ENCODE measurements at regions not wholly inside any gene's neighbourhood (a gene's known extent, or its start where the extent isn't known, plus 50 kb on each side); places are given as distances from the start of the nearest gene placed in this dataset.

- intact Hi-C loops (cut with DNase I): no loop called here
- no peaks in the 10 kb centered on the region for H3K4me1 ChIP-seq (replicated peaks)
- H3K27ac ChIP-seq: no peak overlapping the region
- TF ChIP-seq POLR2A (IDR thresholded peaks at IDR 0.05) (no peak), POLR2AphosphoS5 (IDR thresholded peaks at IDR 0.05) (no peak)
- TF ChIP-seq, protein P1, sequence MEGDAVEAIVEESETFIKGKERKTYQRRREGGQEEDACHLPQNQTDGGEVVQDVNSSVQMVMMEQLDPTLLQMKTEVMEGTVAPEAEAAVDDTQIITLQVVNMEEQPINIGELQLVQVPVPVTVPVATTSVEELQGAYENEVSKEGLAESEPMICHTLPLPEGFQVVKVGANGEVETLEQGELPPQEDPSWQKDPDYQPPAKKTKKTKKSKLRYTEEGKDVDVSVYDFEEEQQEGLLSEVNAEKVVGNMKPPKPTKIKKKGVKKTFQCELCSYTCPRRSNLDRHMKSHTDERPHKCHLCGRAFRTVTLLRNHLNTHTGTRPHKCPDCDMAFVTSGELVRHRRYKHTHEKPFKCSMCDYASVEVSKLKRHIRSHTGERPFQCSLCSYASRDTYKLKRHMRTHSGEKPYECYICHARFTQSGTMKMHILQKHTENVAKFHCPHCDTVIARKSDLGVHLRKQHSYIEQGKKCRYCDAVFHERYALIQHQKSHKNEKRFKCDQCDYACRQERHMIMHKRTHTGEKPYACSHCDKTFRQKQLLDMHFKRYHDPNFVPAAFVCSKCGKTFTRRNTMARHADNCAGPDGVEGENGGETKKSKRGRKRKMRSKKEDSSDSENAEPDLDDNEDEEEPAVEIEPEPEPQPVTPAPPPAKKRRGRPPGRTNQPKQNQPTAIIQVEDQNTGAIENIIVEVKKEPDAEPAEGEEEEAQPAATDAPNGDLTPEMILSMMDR (IDR thresholded peaks at IDR 0.05): no peak
- WGBS: 97% methylated on average over 5 of the region's 5 CpGs
- H3K9me3 ChIP-seq: no peaks in the 10 kb centered on the region
- no peak overlapping the region for H3K4me3 ChIP-seq
- DNase-seq (ENCODE audit: low spot score): no peak
- no peaks in the 10 kb centered on the region for H3K27me3 ChIP-seq (replicated peaks; ENCODE audit: insufficient read depth)
- H3K36me3 ChIP-seq: no peaks in the 10 kb centered on the region
Observed at GRCh38 chr12:60468546-60468945, 872.7 kb downstream of the SLC16A7 start.

GRCh38 chr12:60475825-60476224 is 880.0 kb downstream of the SLC16A7 start:
- no peak for TF ChIP-seq POLR2A (IDR thresholded peaks at IDR 0.05)
- no peak for TF ChIP-seq POLR2AphosphoS5 (IDR thresholded peaks at IDR 0.05)
- TF ChIP-seq, protein P1 (IDR thresholded peaks at IDR 0.05): no peak
- H3K4me3 ChIP-seq: no peak overlapping the region
- DNase-seq (ENCODE audit: low spot score): no peak
- 71% methylated on average over 3 of the region's 3 CpGs for WGBS
- no peaks in the 10 kb centered on the region for H3K9me3 ChIP-seq
- no peaks in the 10 kb centered on the region for H3K27me3 ChIP-seq (replicated peaks; ENCODE audit: insufficient read depth)
- no peaks in the 10 kb centered on the region for H3K4me1 ChIP-seq (replicated peaks)
- intact Hi-C loops (cut with DNase I): no loop called here
- H3K36me3 ChIP-seq: no peaks in the 10 kb centered on the region
- H3K27ac ChIP-seq: no peak overlapping the region

- TF ChIP-seq POLR2A (IDR thresholded peaks at IDR 0.05) (no peak), POLR2AphosphoS5 (IDR thresholded peaks at IDR 0.05) (no peak)
- TF ChIP-seq, protein P1 (IDR thresholded peaks at IDR 0.05): no peak
- H3K9me3 ChIP-seq: no peaks in the 10 kb centered on the region
- intact Hi-C loops (cut with DNase I): no loop called here
- H3K27ac ChIP-seq: no peak overlapping the region
- 32% methylated on average over 1 of the region's 1 CpG for WGBS
- no peaks in the 10 kb centered on the region for H3K27me3 ChIP-seq (replicated peaks; ENCODE audit: insufficient read depth)
- H3K4me3 ChIP-seq: no peak overlapping the region
- H3K4me1 ChIP-seq (replicated peaks): no peaks in the 10 kb centered on the region
- no peaks in the 10 kb centered on the region for H3K36me3 ChIP-seq
- no peak for DNase-seq (ENCODE audit: low spot score)
Observed at GRCh38 chr12:60487284-60487683, 891.5 kb downstream of the SLC16A7 start.

GRCh38 chr12:60489071-60489470 is 893.2 kb downstream of the SLC16A7 start:
- H3K9me3 ChIP-seq: no peaks in the 10 kb centered on the region
- H3K4me3 ChIP-seq: no peak overlapping the region
- H3K27me3 ChIP-seq (replicated peaks; ENCODE audit: insufficient read depth): no peaks in the 10 kb centered on the region
- TF ChIP-seq POLR2AphosphoS5 (IDR thresholded peaks at IDR 0.05) (no peak), POLR2A (IDR thresholded peaks at IDR 0.05) (no peak)
- TF ChIP-seq, protein P1 (IDR thresholded peaks at IDR 0.05): no peak
- intact Hi-C loops (cut with DNase I): no loop called here
- H3K36me3 ChIP-seq: no peaks in the 10 kb centered on the region
- no peaks in the 10 kb centered on the region for H3K4me1 ChIP-seq (replicated peaks)
- H3K27ac ChIP-seq: no peak overlapping the region
- no peak for DNase-seq (ENCODE audit: low spot score)

GRCh38 chr12:60494244-60494643 is 898.4 kb downstream of the SLC16A7 start:
- intact Hi-C loops (cut with DNase I): loop anchor here (10.0 kb wide), 1 partner anchor 389 kb away; no protein-coding TSS in a partner anchor
- no peaks in the 10 kb centered on the region for H3K4me1 ChIP-seq (replicated peaks)
- no peaks in the 10 kb centered on the region for H3K27me3 ChIP-seq (replicated peaks; ENCODE audit: insufficient read depth)
- no peaks in the 10 kb centered on the region for H3K9me3 ChIP-seq
- no peak for DNase-seq (ENCODE audit: low spot score)
- TF ChIP-seq POLR2A (IDR thresholded peaks at IDR 0.05): no peak
- TF ChIP-seq, protein P1 (IDR thresholded peaks at IDR 0.05): peak in 2 of 4 experiments; percentile 15 to 32
- TF ChIP-seq POLR2AphosphoS5 (IDR thresholded peaks at IDR 0.05): no peak
- no peaks in the 10 kb centered on the region for H3K36me3 ChIP-seq
- WGBS: 14% methylated on average over 2 of the region's 2 CpGs
- H3K27ac ChIP-seq: no peak overlapping the region
- no peak overlapping the region for H3K4me3 ChIP-seq

Measured in prostate gland (tissue), 2 donors.